Spleen (tissue), 11 donors: ENCODE measurements at regions not wholly inside any gene's neighbourhood (a gene's known extent, or its start where the extent isn't known, plus 50 kb on each side); places are given as distances from the start of the nearest gene placed in this dataset.

Experiments
- DNase-seq: peaks from one replicate; pipeline ENCODE4 v3.0.0-alpha.2; 2020
- H3K27ac ChIP-seq, 8 donors: fragments of 200-600 bp; sonication (generic) in 7 of 8; 1 replicate in 4 of 8; 2 replicates in 4 of 8; pipeline versions ENCODE4 v1.5.0 to v1.8.0; 2016 to 2021; ENCODE audit warnings: inconsistent platforms in 4 of 8, mild to moderate bottlenecking in 4 of 8, moderate library complexity in 1 of 8
- H3K27me3 ChIP-seq, 7 donors: fragments of 200-600 bp; sonication (generic) in 6 of 7; replicated peaks in 1 of 7; 1 replicate in 4 of 7; 2 replicates in 3 of 7; pipeline versions ENCODE4 v1.5.0 to v1.8.0; 2016 to 2021; ENCODE audit warnings: inconsistent platforms in 3 of 7, mild to moderate bottlenecking in 1 of 7
- H3K36me3 ChIP-seq, 6 donors: fragments of 200-600 bp; sonication (generic) in 5 of 6; 1 replicate in 4 of 6; 2 replicates in 2 of 6; pipeline versions ENCODE4 v1.5.0 to v1.8.0; 2016 to 2021; ENCODE audit warnings: inconsistent platforms in 2 of 6
- H3K4me1 ChIP-seq, 6 donors: fragments of 200-600 bp; sonication (generic) in 5 of 6; 1 replicate in 3 of 6; 2 replicates in 3 of 6; pipeline versions ENCODE4 v1.5.0 to v1.8.0; 2016 to 2021; ENCODE audit warnings: inconsistent platforms in 3 of 6
- H3K4me3 ChIP-seq, 8 donors: fragments of 200-600 bp; sonication (generic) in 7 of 8; 1 replicate in 4 of 8; 2 replicates in 4 of 8; pipeline versions ENCODE4 v1.5.0 to v1.8.0; 2016 to 2021; ENCODE audit warnings: inconsistent platforms in 4 of 8, mild to moderate bottlenecking in 4 of 8, moderate library complexity in 2 of 8
- H3K9me3 ChIP-seq, 8 donors: fragments of 200-600 bp; sonication (generic) in 7 of 8; 1 replicate in 4 of 8; 2 replicates in 4 of 8; pipeline versions ENCODE4 v1.5.0 to v1.8.0; 2016 to 2021; ENCODE audit warnings: inconsistent platforms in 4 of 8
- CTCF ChIP-seq, 11 experiments: fragments of 200-600 bp in 7 of 11; fragments of 450-650 bp in 4 of 11; sonication (generic) in 4 of 11; IDR thresholded peaks in 8 of 11; conservative IDR thresholded peaks in 3 of 11; 1 replicate in 7 of 11; 2 replicates in 4 of 11; pipeline versions ENCODE4 v1.4.0 to v1.8.0; 2016 to 2021; ENCODE audit warnings: antibody characterized with exemption in 11 of 11, inconsistent platforms in 4 of 11, mild to moderate bottlenecking in 1 of 11
- POLR2A ChIP-seq, 3 donors: fragments of 450-650 bp; IDR thresholded peaks; one replicate each; pipeline ENCODE4 v1.5.1; 2017; ENCODE audit warnings: antibody characterized with exemption in 3 of 3, mild to moderate bottlenecking in 1 of 3
- POLR2AphosphoS5 ChIP-seq, 3 donors: sonication (generic); formaldehyde crosslinking; IDR thresholded peaks; one replicate each; pipeline ENCODE4 v1.5.1; 2017; ENCODE audit warnings: antibody characterized with exemption in 3 of 3
- WGBS, 5 donors: extraction: QIAGEN DNeasy Blood & Tissue Kit in 3 of 5; methylation state at CpG; one replicate each; pipeline versions ENCODE4 v1.1.5 to v1.1.7; 2013 to 2018; 5-methylcytosine and 5-hydroxymethylcytosine counted together
- intact Hi-C: fragments of 100-400 bp; cut with DNase I; formaldehyde crosslinking; loops from one replicate; pipeline ENCODE4 v1.15.0; 2023; ENCODE audit warnings: low total_unique reads
- donor health status: healthy with polysubstance abuse.
- donor health status: DM: no; HTN: no; CAD: no; lungs with moderate emphysema.
- donor health status: DM: no; HTN: no; CAD: no.
- donor health status: Bipolar disorder and iron deficiency.
- donor health status: healthy.
- donor health status: DM: no; HTN: no; CAD: no.
- donor health status: DM: yes; HTN: yes; CAD: no.

GRCh38 chr17:63240106-63240505, 206.0 kb downstream of the CYB561 start:
- TF ChIP-seq POLR2A (IDR thresholded peaks at IDR 0.05) (no peak), POLR2AphosphoS5 (IDR thresholded peaks at IDR 0.05) (no peak), CTCF (IDR thresholded peaks at IDR 0.05 in 8 of 11, conservative IDR thresholded peaks at IDR 0.05 in 3 of 11) (no peak)
- intact Hi-C loops = no loop called here
- H3K27ac ChIP-seq = no peak overlapping the region
- H3K4me3 ChIP-seq = no peak overlapping the region
- H3K36me3 ChIP-seq = peaks cover 0 to 21% (median 0%) of the 10 kb centered on the region in 6 donors
- H3K9me3 ChIP-seq = peaks cover 0 to 19% (median 11%) of the 10 kb centered on the region in 8 donors
- WGBS, 5 donors = 89 to 96% (median 94%) methylated on average over 3 of the region's 3 CpGs
- H3K27me3 ChIP-seq = no peaks in the 10 kb centered on the region
- no peak for DNase-seq
- H3K4me1 ChIP-seq = no peaks in the 10 kb centered on the region

- intact Hi-C loops = no loop called here
- Histone ChIP-seq H3K36me3 (no peaks in the 10 kb centered on the region), H3K4me3 (no peak overlapping the region), H3K9me3 (peaks cover 0 to 19% (median 11%) of the 10 kb centered on the region in 8 donors), H3K27me3 (no peaks in the 10 kb centered on the region), H3K4me1 (no peaks in the 10 kb centered on the region), H3K27ac (no peak overlapping the region)
- no peak for DNase-seq
- 82 to 90% (median 88%) methylated on average over 2 of the region's 2 CpGs for WGBS, 5 donors
- no peak for TF ChIP-seq POLR2A (IDR thresholded peaks at IDR 0.05)
- TF ChIP-seq POLR2AphosphoS5 (IDR thresholded peaks at IDR 0.05) = no peak
- TF ChIP-seq CTCF (IDR thresholded peaks at IDR 0.05 in 8 of 11, conservative IDR thresholded peaks at IDR 0.05 in 3 of 11) = no peak
Measured at GRCh38 chr17:63246344-63246743, 199.8 kb downstream of the CYB561 start.

DNA sequence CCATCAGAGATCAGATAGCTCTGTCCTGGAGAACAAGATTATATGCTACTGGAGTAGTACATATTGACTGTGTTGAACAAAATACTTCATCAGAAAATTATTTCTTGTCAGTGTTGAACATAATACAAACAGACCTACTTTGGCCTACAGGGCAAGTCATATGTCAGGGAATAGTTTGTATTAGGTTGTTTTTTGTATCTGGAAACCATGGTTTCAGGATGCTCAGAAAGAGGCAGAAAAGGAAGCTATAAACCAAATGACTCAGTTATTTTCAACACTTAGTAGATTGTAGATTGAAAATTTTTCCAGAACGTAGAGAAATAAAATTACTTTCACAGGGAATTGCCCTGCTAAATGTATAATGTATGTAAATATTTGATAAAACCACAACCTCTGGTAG, 198.4 kb downstream of the CYB561 start:
- WGBS, 5 donors = 86 to 95% (median 90%) methylated on average over 1 of the region's 1 CpG
- no peaks in the 10 kb centered on the region for H3K27me3 ChIP-seq
- no peak for DNase-seq
- no peak overlapping the region for H3K4me3 ChIP-seq
- peaks cover 0 to 18% (median 11%) of the 10 kb centered on the region in 8 donors for H3K9me3 ChIP-seq
- intact Hi-C loops = no loop called here
- no peaks in the 10 kb centered on the region for H3K4me1 ChIP-seq
- H3K36me3 ChIP-seq = no peaks in the 10 kb centered on the region
- H3K27ac ChIP-seq = no peak overlapping the region
- no peak for TF ChIP-seq POLR2AphosphoS5 (IDR thresholded peaks at IDR 0.05)
- TF ChIP-seq CTCF (IDR thresholded peaks at IDR 0.05 in 8 of 11, conservative IDR thresholded peaks at IDR 0.05 in 3 of 11) = no peak
- TF ChIP-seq POLR2A (IDR thresholded peaks at IDR 0.05) = no peak

- WGBS, 5 donors = 31 to 55% (median 37%) methylated on average over 4 of the region's 4 CpGs
- Histone ChIP-seq H3K4me3 (no peak overlapping the region), H3K9me3 (peaks cover 0 to 3% (median 1%) of the 10 kb centered on the region in 8 donors), H3K27ac (no peak overlapping the region), H3K36me3 (no peaks in the 10 kb centered on the region), H3K27me3 (no peaks in the 10 kb centered on the region), H3K4me1 (no peaks in the 10 kb centered on the region)
- no peak for DNase-seq
- TF ChIP-seq POLR2AphosphoS5 (IDR thresholded peaks at IDR 0.05) (no peak), POLR2A (IDR thresholded peaks at IDR 0.05) (no peak), CTCF (IDR thresholded peaks at IDR 0.05 in 8 of 11, conservative IDR thresholded peaks at IDR 0.05 in 3 of 11) (no peak)
- intact Hi-C loops = no loop called here
Measured at GRCh38 chr17:63249256-63250004, 196.7 kb downstream of the CYB561 start.
